SKM-1 treated with dmso at 0.1 percent for 144 hours (cell line): ENCODE measurements at regions not wholly inside any gene's neighbourhood (a gene's known extent, or its start where the extent isn't known, plus 50 kb on each side); places are given as distances from the start of the nearest gene placed in this dataset.

Experiments used
- DNase-seq: peaks from one replicate; lab custom pipeline; 2025; ENCODE audit not compliant: unreplicated experiment; lab: John Stamatoyannopoulos, UW

DNA sequence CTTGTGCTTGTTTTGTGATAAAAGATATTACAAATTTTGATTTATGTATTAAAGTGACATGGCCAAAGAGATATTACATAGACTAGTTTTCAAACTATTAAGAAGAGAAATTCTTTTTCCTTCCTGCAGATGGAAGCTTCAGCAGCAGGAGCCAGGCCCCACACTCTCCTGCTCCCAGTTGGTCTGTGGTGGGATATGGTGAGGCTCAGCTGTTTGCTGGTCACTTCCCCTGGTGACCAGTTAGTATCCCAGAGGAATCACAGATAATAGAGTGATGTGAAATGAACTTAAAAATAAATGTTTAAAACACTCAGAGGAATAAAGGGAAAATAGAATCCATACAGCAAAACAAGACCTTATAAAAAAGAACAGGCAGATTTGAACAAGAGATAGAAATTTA is 154.7 kb downstream of the KTN1 start:
- no peak for DNase-seq

DNA sequence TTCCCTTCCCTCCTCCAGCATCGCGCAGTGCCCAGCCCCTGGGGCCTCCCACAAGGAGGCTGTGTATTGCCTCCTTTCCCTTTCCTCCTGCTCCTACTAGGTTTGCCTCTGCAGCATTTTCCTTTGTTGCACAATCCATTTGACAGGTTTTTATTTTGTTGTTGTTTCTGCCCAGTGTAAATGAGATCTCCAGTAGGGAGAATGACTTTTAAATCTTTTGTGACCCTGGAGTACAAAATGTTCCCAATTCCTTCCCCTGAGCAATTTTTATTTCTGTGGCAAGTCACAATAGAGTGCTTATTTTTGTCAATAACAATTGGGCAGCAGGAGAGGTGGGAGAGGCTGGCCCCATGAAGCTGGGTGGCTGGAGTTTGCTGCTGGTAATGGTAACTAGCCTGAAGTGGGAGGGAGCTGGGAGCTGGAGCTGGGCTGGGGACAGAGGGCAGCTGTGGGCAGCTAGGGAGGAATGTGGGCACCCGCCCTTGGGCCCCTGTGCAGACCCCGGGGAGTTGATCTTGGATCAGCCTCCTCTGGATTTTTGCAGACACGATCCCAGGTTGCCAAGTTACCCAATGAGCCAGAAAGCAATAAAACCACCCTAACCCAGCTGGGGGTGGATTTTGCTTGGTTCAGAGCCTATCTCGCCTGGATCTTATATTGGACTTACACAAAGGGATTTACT is 160.1 kb downstream of the KTN1 start:
- no peak for DNase-seq

DNA sequence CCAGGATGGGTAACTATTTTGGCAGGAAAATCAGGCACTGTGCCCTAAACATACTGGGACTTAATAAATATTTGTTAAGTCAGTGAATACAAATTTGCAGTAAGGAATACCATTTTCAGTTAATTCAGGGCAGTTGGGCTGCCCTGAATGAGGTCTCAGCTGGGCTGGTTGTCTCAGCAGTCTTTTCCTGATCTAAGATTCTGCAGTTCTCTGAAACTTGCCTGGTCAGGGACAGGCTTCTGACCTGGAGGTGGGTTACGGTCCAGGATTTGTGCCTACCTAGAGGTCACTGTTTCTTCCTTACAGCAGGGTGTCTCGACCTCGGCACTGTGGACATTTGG is 160.6 kb downstream of the KTN1 start:
- DNase-seq: no peak

DNA sequence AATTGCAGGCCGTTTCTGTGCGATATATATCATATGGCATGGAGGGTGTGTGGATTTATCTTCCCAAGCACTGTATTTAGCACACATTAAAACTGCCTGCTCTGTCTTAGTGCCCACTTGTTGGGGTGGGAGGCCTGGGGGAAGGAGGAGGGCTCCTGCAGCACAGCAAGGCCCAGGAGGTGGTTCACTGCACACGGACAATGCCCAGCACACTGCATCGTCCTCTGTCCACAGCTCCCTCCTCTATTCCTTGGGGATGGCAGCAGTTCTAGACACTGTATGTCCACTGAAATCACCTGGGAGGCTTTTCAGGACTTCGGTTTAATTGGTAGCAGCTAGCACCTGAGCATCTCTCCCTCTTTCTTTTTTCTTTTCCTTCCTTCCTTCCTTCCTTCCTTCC is 161.2 kb downstream of the KTN1 start:
- DNase-seq: no peak

DNA sequence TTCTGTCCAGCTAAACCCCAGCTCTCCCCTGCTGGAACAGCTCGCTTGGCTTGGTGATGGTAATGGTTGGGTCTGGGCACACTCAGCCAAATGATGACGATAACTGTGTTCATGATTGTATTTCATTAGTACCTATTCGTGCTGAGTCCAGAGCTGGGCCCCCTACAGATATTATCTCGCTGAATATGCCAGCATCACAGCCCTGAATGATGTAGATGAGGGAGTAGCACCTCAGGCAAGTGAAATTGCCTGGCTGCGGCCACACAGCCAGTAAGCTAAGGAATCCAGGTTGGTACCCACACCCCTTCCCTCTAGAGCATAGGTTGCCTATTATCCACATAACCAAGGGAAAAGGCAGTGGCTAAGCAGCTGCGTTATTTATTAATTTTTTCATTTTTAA is 163.5 kb downstream of the KTN1 start:
- no peak for DNase-seq

DNA sequence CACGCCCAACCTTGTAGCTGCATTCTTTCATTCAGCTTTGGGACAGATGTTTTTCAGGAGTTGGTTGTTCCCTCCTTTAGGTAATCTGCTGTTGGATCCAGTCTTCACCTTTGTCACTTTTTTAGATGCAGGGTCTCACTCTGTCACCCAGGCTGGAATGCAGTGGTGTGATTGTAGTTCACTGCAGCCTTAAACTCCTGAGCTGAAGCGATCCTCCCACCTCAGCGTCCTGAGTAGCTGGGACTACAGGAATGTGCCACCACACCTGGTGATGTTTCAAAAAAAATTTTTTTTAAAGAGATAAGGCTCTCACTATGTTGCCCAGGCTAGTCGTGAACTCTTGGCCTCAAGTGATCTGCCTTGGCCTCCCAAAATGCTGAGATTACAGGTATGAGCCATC is 164.3 kb downstream of the KTN1 start:
- DNase-seq: no peak

DNA sequence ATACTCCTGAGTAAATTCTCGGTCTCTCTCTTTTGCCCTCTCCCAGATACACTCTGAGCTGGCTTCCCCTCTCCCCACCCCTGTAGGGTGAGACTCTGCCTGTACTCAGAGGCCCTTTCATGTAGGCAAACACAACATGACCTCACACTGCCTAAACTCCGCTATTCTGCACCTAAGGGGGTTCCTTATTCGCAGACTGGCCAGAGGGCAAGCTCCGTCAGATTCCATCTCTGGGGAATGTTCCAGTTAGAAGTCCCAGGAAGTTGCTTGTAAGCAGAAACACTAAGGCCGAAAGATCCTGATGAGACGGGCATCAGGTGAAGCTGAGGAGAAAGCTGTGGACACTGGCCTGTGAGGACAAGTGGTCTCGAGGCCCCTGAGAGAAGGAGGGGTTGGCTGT is 165.9 kb downstream of the KTN1 start:
- DNase-seq: no peak

DNA sequence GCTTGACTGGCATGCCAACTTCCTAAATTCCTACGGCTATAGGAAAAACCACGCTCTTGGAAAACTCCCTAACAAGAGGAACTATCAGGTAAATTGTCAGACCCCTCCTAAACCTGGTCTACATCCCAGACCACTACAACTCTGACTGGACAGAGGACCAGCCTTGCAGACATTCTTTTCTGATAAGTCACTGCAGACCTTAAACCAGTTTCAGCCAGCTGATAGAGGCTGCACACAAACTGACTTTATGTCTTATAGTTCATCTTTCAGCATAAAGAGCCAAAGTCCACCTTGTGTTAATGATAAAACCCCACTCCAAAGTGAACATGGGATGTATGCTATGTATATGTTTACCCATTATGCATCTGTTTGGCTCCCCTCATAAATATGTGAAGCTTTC is 166.6 kb downstream of the KTN1 start:
- DNase-seq: no peak

DNA sequence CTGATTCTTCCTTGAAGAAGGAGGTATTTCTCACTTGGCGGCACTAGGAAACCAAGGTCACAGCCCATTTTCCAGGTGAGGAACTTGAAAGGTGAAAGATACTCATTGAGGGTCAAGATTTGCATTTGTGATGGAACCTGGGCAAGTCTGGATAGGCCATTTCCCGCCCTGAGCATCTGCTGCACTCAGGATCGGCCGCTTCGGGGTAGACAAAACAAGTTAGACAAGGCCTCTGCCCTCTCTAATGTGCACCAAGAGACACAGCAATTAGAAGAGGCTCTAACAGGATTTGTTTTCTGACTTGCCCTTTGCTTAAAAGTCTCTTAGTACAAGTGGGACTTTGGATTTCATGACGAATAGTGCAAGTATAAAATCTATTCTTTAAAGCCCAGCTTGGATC is 167.2 kb downstream of the KTN1 start:
- no peak for DNase-seq

DNA sequence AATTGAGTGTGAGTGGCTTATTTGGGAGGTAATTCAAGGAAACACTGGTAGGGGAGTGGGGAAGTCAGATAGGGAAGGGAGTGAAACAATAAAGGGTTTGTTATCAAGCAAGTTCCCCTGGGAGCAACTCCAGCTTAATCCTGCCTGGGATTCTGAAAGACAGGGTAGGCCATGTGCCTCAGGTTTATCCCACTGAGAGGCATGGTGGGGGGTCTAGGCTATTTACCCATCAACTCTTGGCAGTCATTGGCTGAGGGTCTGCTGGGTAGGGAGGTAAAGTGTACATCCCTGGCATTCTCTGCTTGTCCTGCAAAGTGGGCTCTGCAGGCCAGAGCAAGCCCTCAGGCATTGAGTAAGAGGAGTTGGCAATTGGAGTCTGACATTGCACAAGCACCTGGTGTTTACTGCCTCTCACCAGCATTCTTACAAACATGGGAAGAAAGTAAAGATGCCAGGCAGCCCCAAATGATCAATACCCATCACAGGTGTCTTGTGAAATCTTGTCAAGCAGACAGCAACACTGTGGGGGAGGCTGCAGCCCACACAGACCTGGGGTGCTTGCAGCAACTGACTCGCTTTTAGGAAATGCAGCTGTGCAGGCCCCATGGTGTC is 169.3 kb downstream of the KTN1 start:
- no peak for DNase-seq

DNA sequence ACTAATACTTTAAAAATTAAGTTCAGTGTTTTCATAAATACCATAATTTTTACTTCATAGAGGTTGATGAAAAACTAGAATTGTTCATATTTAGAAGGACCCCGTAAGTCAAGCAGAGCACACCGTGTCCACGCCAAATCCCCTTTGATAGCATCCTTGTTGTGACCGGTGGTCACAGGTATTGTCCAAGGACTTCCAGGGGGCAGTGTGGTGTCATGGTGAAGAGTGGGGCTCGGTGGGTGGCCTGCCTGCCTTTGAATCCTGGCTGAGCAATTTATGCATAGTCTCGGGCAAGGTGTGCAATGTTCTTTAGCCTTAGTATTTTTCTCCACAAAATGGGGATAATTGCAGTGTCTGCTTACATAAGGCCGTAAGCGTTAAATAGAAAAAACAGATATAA is 169.9 kb downstream of the KTN1 start:
- no peak for DNase-seq

DNA sequence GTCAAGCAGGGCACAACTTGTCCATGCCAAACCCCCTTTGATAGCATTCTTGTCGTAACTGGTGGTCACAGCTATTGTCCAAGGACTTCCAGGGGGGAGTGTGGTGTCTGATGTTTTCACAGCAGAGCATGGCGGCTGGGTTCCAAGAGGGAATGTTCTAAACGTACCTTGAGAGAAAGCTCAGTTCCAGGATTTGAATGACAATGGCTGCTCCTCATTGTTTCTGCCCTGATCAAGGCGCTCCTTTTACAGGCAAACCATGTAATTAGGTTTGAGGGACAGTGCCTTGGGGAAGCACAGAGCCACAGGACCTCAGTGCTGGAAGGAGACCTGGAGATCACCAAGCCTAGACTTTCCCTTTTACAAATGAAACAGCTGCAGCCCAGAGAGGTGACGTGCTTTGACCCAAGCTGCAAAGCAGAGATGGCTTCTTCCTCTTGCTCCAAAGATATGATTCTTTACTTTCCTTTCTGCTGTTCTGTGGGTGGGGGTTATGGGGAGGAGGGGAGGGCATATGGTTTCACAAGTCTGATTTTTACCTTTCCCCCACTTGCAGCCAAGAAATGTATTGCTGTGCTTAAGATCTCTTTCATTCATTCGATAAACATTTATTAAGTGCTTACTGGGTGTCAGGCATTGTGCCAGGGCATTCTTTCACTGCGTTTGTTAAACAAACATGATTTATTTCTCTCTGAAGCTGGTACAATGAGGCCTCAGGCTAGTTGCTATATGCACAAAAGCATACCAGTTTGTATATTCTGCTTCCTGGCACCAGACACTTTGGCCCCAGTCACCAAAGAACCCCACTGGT is 172.8 kb downstream of the KTN1 start:
- DNase-seq: no peak

DNA sequence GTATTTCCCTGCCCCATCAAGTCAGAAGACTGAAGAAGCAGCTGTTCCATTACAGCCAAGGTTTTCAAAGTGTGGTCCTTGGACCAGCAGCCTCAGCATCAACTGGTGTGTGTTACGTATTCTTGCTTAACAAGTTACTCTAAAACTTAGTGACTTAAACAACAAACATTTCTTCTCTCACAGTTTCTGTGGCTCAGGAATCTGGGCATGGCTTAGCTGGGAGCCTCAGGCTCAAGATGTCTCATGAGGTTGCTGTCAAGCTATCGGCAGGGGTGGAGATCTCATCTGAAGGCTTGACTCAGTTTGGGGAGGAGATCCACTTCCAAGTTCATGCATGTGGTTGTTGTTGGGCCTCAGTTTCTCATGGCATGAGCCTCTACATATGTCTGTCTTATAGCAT is 174.5 kb downstream of the KTN1 start:
- DNase-seq: no peak

DNA sequence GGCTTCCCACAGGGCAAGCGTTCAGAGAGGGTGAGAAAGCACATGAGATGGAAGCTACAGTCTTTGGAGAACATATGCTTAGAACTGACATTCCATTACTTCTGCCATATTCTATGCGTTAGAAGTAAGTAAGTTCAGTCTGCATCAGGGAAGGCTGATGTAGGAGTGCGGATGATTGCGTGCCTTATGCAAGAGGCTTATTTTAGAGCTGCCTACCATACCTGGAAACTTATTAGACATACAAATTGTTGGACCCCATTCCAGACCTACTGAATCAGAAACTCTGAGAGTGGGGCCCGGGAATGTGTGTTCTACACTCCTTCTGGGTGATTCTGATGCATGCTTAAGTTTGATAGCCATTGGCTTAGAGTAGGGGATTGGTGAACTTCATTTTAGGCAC is 174.9 kb downstream of the KTN1 start:
- no peak for DNase-seq

DNA sequence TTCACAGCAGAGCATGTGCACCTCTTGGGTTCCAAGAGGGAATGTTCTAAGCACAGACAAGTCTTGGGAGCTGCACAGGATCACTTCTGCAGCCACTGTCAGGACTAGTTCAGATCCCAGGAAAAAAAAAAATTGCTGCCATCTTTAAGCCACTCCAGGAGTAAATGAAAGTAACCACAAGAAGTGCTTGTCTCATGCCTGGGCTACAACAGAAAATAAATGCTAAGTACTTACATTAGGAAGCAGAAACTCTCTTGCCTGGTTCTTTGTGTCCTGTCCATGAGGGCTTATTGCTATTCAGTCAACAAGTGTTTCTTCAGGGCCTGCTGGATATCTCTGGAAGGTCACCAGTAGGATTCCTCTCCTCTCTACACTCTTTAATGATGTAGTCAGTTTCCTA is 176.1 kb downstream of the KTN1 start:
- DNase-seq: no peak

DNA sequence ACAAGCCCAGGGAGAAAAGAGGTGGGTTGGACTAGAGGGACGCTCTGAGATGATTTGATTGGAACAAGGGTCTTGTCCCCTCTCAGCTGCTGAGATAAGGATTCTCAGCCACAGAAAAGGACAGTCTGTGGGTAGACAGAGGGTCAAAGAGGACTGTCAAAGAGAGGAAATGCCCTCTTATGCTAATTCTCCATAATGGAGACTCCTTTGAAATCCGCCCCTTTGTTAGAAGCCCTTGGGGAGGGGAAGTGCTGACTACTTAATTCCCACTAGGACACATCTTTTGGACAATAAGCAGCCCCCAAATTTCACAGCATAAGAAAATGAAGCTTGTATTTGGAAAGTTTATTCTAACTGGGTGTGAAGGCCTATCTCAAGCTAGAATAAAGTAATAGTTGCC is 176.6 kb downstream of the KTN1 start:
- no peak for DNase-seq

DNA sequence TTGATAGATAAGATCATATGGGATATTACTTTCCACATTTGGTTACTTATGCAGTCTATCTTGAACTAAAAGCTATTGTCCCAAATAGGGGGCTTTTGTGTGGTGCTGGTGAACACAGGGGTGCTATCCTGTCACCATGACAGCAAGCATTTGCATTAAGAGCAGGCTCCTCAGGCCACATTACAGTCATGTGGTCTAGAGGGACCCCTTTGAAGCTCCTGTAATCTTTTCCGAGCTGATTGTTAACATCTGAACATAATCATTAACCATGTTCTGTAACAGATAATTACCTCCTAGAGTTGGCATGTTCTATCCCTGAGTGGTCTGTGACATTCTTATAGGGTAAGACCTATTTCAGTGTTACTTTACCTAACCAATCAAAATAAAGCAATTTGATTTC is 178.8 kb downstream of the KTN1 start:
- DNase-seq: no peak

DNA sequence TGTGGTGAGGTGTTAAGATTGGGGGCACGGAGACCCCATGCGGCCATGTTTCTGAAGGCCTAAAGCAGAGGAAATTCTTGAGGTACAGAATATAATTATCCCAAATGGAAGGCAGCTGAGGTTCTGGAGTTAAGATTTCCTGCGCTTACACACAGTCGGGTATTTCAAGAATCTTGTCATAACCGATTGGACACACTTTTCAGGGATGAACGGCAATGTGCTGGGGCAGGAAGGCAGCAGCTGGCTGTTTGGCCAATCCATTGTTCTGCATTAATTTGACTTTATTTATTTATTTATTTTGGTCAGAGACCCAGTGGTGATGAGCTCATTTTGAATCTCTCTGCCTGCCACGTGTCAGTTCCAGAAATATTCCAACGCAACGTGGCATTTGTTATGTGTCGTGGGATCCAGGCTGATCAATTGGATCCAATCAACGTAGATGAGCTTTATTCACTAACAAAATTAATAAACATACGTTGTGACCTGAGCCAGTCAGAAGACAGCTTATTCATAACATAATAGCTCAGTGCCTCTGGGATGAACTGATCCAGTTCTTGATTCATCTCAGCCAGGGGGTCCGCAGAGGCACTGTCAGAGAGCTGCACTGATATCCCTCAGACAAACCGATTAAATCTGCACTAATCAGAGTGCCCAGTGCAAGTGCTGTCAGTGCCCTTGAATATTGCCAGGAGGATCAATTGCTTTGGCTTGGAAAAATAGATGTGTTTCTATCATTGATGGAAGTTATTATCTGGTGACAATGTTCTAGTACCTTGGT is 181.0 kb downstream of the KTN1 start:
- no peak for DNase-seq

DNA sequence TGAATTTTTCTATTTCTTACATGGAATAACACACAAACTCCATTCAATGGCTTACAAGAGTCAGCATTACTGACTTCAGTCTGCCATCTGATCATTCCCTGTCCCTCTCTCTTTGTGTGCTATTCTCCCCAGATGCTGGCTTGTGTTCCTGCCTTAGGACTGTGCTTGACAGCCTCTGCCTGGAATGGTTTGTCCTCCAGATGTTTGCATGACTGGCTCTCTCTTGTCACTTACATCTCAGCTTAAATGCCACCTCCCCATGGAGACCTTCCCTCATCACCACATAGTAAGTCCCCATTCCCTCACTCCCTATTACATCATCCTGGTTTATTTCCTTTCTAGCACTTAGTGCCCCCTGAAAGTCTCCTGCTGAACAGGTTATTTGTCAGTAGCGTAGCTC is 181.6 kb downstream of the KTN1 start:
- DNase-seq: no peak

DNA sequence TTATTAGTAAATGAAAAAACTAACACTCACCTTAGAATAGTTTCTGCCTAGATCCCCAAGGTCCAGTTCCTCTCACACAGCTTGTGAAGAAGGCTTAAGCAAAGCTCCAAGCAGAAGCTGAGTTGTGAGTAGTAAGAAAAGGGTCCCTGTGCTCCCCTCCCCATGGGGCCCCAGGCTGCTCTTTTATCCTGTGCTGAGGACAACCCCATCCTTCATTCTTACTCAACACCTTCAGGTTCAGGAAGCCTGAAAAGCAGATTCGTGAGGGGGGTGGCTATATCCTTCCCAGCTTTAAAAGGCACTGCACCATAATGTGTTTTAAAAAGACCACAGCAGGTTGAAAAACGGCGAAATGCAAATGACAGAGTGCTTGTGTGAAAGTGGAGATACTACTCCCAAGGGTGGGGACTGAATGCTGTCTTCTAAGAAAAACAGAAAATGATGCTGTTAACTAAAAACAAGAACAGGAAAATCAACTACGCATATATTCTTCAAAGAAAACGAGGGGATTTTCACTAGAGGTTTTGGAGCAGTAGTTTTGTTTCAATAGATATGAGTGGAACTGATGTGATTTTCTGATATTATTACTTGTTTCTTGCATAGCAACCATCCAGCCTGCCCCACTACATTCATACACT is 182.7 kb downstream of the KTN1 start:
- no peak for DNase-seq

DNA sequence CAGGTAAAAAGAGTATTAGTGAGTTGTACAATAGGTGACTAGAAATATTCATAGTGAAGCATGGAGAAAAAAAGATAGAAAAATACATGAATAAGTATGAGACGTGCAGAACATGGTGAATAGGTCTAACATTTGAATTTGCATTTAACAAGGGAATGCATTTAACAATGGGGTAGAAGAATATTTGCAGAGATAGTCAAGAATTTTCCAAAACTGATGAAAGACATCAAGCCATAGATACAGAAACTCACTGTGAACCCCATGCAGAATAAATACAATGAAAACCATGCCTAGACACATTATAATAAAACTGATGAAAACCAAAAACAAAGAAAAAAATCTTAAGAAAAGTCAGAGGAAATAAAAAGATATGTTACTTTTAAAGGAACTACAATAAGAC is 184.8 kb downstream of the KTN1 start:
- no peak for DNase-seq
